Renal cortical epithelial cell (primary cell): ENCODE measurements at regions not wholly inside any gene's neighbourhood (a gene's known extent, or its start where the extent isn't known, plus 50 kb on each side); places are given as distances from the start of the nearest gene placed in this dataset.
A peak's percentile ranks its signal among the peaks of the same experiment; 100 is the strongest.
"Not testable (repeated sequence)": the region's sequence is repeated elsewhere in the genome, so short reads cannot be mapped to it uniquely, and the experiment has no call there.

Source experiments
- DNase-seq: peaks from one replicate; pipeline ENCODE4 v3.0.0-alpha.2; 2011; ENCODE audit warnings: low read depth

GRCh38 chr9:72471096-72471495 is 50.3 kb upstream of the TMC1 start:
- no peak for DNase-seq

GRCh38 chr9:72467766-72468738 is 53.4 kb upstream of the TMC1 start:
- no peak for DNase-seq

GRCh38 chr9:72465593-72465984 is 55.8 kb upstream of the TMC1 start:
- peak; percentile 43 for DNase-seq

GRCh38 chr9:72464857-72465592 is 56.4 kb upstream of the TMC1 start:
- no peak for DNase-seq

- peak; percentile 80 for DNase-seq
These were observed 59.1 kb upstream of the TMC1 start for GRCh38 chr9:72462340-72462739.

- DNase-seq, result peak; percentile 86
These were observed 60.8 kb upstream of the TMC1 start for GRCh38 chr9:72460342-72461312.

- no peak for DNase-seq
These were observed 62.1 kb upstream of the TMC1 start for GRCh38 chr9:72459308-72459707.

- no peak for DNase-seq
These were observed 63.3 kb upstream of the TMC1 start for GRCh38 chr9:72458153-72458552.

GRCh38 chr9:72457366-72457765 is 64.0 kb upstream of the TMC1 start:
- DNase-seq, result no peak

- DNase-seq, result peak; percentile 94
These were observed 66.4 kb upstream of the TMC1 start for GRCh38 chr9:72454871-72455491.

- DNase-seq, result peak; percentile 60
These were observed 67.6 kb upstream of the TMC1 start for GRCh38 chr9:72453797-72454196.

- DNase-seq, result not testable (repeated sequence)
These were observed 75.2 kb upstream of the TMC1 start for GRCh38 chr9:72446241-72446640.

GRCh38 chr9:72445306-72445995 is 76.0 kb upstream of the TMC1 start:
- no peak for DNase-seq

GRCh38 chr9:72444435-72444834 is 77.0 kb upstream of the TMC1 start:
- no peak for DNase-seq

- DNase-seq, result peak; percentile 28
These were observed 77.6 kb upstream of the TMC1 start for GRCh38 chr9:72443855-72444254.

GRCh38 chr9:72441848-72442607 is 77.0 kb upstream of the ZFAND5 start:
- DNase-seq, result peak; percentile 93

GRCh38 chr9:72440992-72441847 is 76.2 kb upstream of the ZFAND5 start:
- DNase-seq, result peak; percentile 42

- no peak for DNase-seq
These were observed 75.4 kb upstream of the ZFAND5 start for GRCh38 chr9:72440378-72440777.
